ENCODE measurements at regions not wholly inside any gene's neighbourhood (a gene's known extent, or its start where the extent isn't known, plus 50 kb on each side); places are given as distances from the start of the nearest gene placed in this dataset.

GRCh38 chr4:10963241-10963640 is 278.7 kb upstream of the CLNK start (continued):
- TF ChIP-seq CHD7 (IDR thresholded peaks at IDR 0.05; ENCODE audit: insufficient replicate concordance, low read length) (no peak), SRF (IDR thresholded peaks at IDR 0.05; ENCODE audit: low read depth, low read length) (no peak)

Measured in H1 (cell line).